ENCODE measurements at regions not wholly inside any gene's neighbourhood (a gene's known extent, or its start where the extent isn't known, plus 50 kb on each side); places are given as distances from the start of the nearest gene placed in this dataset.

- H3K9me2 ChIP-seq (ENCODE audit: insufficient read depth, low read length), result no peaks in the 10 kb centered on the region
- H2AFZ ChIP-seq (ENCODE audit: low read depth, low read length), result no peak overlapping the region
- no peak overlapping the region for H3K4me2 ChIP-seq (ENCODE audit: low read length)
- no peaks in the 10 kb centered on the region for H4K20me1 ChIP-seq (ENCODE audit: insufficient read depth)
- no peaks in the 10 kb centered on the region for H3K27me3 ChIP-seq (ENCODE audit: insufficient read depth, low read depth, low read length)
- no peak overlapping the region for H3K4me3 ChIP-seq (ENCODE audit: low read length)
- H3K79me2 ChIP-seq (replicated peaks; ENCODE audit: insufficient read depth, low read length), result no peaks in the 10 kb centered on the region
- H3K36me3 ChIP-seq (ENCODE audit: insufficient read depth, low read length), result no peaks in the 10 kb centered on the region
- H3K27ac ChIP-seq (ENCODE audit: low read length), result peak overlapping the region; percentile 14
- H3K9me3 ChIP-seq (ENCODE audit: low read length), result no peaks in the 10 kb centered on the region
- no peak overlapping the region for H3K9ac ChIP-seq (ENCODE audit: low read length)
- H3F3A ChIP-seq (ENCODE audit: insufficient read depth, low read length, poor library complexity, severe bottlenecking), result no peaks in the 10 kb centered on the region
- TF ChIP-seq RAD21 (conservative IDR thresholded peaks at IDR 0.05), result peak; percentile 83
- no peak for TF ChIP-seq MXI1 (conservative IDR thresholded peaks at IDR 0.05; ENCODE audit: poor library complexity, severe bottlenecking)
- no peak for TF ChIP-seq REST (IDR thresholded peaks at IDR 0.05; ENCODE audit: borderline replicate concordance)
- TF ChIP-seq TAF1 (IDR thresholded peaks at IDR 0.05; ENCODE audit: low read depth), result no peak
- TF ChIP-seq POLR2AphosphoS5 (IDR thresholded peaks at IDR 0.05), result no peak
- TF ChIP-seq EP300 (conservative IDR thresholded peaks at IDR 0.05; ENCODE audit: poor library complexity, severe bottlenecking), result no peak
- peak; percentile 74 for TF ChIP-seq CTCF (IDR thresholded peaks at IDR 0.05; ENCODE audit: poor library complexity, severe bottlenecking)
- TF ChIP-seq SMC3 (conservative IDR thresholded peaks at IDR 0.05; ENCODE audit: poor library complexity), result peak; percentile 80
- TF ChIP-seq EZH2 (IDR thresholded peaks at IDR 0.05; ENCODE audit: borderline replicate concordance, insufficient read depth, low read length, poor library complexity, severe bottlenecking), result no peak
Measured at GRCh38 chr7:94289071-94289470, 105.6 kb upstream of the COL1A2 start.

GRCh38 chr7:94294471-94295131 lies 100.1 kb upstream of the COL1A2 start:
- Histone ChIP-seq H4K20me1 (ENCODE audit: insufficient read depth) (no peaks in the 10 kb centered on the region), H3K9ac (ENCODE audit: low read length) (peak overlapping the region; percentile 54), H3K27ac (ENCODE audit: low read length) (peak overlapping the region; percentile 93), H2AFZ (ENCODE audit: low read depth, low read length) (no peak overlapping the region), H3F3A (ENCODE audit: insufficient read depth, low read length, poor library complexity, severe bottlenecking) (no peaks in the 10 kb centered on the region), H3K9me2 (ENCODE audit: insufficient read depth, low read length) (no peaks in the 10 kb centered on the region), H3K79me2 (replicated peaks; ENCODE audit: insufficient read depth, low read length) (no peaks in the 10 kb centered on the region), H3K4me2 (ENCODE audit: low read length) (peak overlapping the region; percentile 23), H3K9me3 (ENCODE audit: low read length) (no peaks in the 10 kb centered on the region), H3K4me3 (ENCODE audit: low read length) (peak overlapping the region; percentile 37), H3K36me3 (ENCODE audit: insufficient read depth, low read length) (no peaks in the 10 kb centered on the region), H3K27me3 (ENCODE audit: insufficient read depth, low read depth, low read length) (no peaks in the 10 kb centered on the region)
- TF ChIP-seq TAF1 (IDR thresholded peaks at IDR 0.05; ENCODE audit: low read depth) (no peak), EP300 (conservative IDR thresholded peaks at IDR 0.05; ENCODE audit: poor library complexity, severe bottlenecking) (peak; percentile 86), MXI1 (conservative IDR thresholded peaks at IDR 0.05; ENCODE audit: poor library complexity, severe bottlenecking) (no peak), CTCF (IDR thresholded peaks at IDR 0.05; ENCODE audit: poor library complexity, severe bottlenecking) (no peak), POLR2AphosphoS5 (IDR thresholded peaks at IDR 0.05) (peak; percentile 65), REST (IDR thresholded peaks at IDR 0.05; ENCODE audit: borderline replicate concordance) (no peak), EZH2 (IDR thresholded peaks at IDR 0.05; ENCODE audit: borderline replicate concordance, insufficient read depth, low read length, poor library complexity, severe bottlenecking) (no peak), RAD21 (conservative IDR thresholded peaks at IDR 0.05) (peak; percentile 35), SMC3 (conservative IDR thresholded peaks at IDR 0.05; ENCODE audit: poor library complexity) (peak; percentile 32)
